ENCODE measurements at regions not wholly inside any gene's neighbourhood (a gene's known extent, or its start where the extent isn't known, plus 50 kb on each side); places are given as distances from the start of the nearest gene placed in this dataset.

GRCh38 chr11:70843906-70844305 lies 408.5 kb downstream of the SHANK2 start:
- ChIA-PET CTCF (interaction anchor here (0.6 kb wide), 1 partner anchor 360 kb away, joined by 3 read pairs; no protein-coding TSS in a partner anchor), POLR2A (interaction anchor here (0.6 kb wide), 1 partner anchor 417 kb away, joined by 3 read pairs; no protein-coding TSS in a partner anchor)
- no peak for TF ChIP-seq CTCF (IDR thresholded peaks at IDR 0.05; ENCODE audit: insufficient read depth in 1 of 2, low read depth in 1 of 2, low read length in 1 of 2, severe bottlenecking in 1 of 2, unreplicated experiment in 1 of 2)
- peaks cover 3% of the 10 kb centered on the region for H3K36me3 ChIP-seq (ENCODE audit: control insufficient read depth, insufficient read depth, low read length)
- H3K27me3 ChIP-seq (replicated peaks; ENCODE audit: control insufficient read depth, insufficient read depth, low read length): no peaks in the 10 kb centered on the region
- no peak for DNase-seq
- no peak overlapping the region for H3K27ac Mint-ChIP-seq (ENCODE audit: unreplicated experiment)
- no TSS peak for BruUV-seq (replicated peaks)
- H3K4me1 ChIP-seq: no peaks in the 10 kb centered on the region
- no peak overlapping the region for H3K4me3 Mint-ChIP-seq (ENCODE audit: unreplicated experiment)
- no peaks in the 10 kb centered on the region for H3K27me3 Mint-ChIP-seq (ENCODE audit: insufficient read depth, unreplicated experiment)
- H3K4me3 ChIP-seq (ENCODE audit: low read depth, low read length): no peak overlapping the region
- intact Hi-C loops (cut with micrococcal nuclease; ENCODE audit: unreplicated experiment): no loop called here
- H3K4me1 Mint-ChIP-seq (ENCODE audit: low read depth, unreplicated experiment): no peaks in the 10 kb centered on the region
- H3K9me3 Mint-ChIP-seq (ENCODE audit: unreplicated experiment): no peaks in the 10 kb centered on the region
- no peaks in the 10 kb centered on the region for H3K9me3 ChIP-seq
- peaks cover 61% of the 10 kb centered on the region for H3K36me3 Mint-ChIP-seq (ENCODE audit: insufficient read depth, unreplicated experiment)

- no peak for DNase-seq
- Mint-ChIP-seq H3K36me3 (ENCODE audit: insufficient read depth, unreplicated experiment) (peaks cover 63% of the 10 kb centered on the region), H3K9me3 (ENCODE audit: unreplicated experiment) (no peaks in the 10 kb centered on the region), H3K27ac (ENCODE audit: unreplicated experiment) (no peak overlapping the region), H3K27me3 (ENCODE audit: insufficient read depth, unreplicated experiment) (no peaks in the 10 kb centered on the region), H3K4me3 (ENCODE audit: unreplicated experiment) (no peak overlapping the region), H3K4me1 (ENCODE audit: low read depth, unreplicated experiment) (no peaks in the 10 kb centered on the region)
- intact Hi-C loops (cut with micrococcal nuclease; ENCODE audit: unreplicated experiment): no loop called here
- H3K36me3 ChIP-seq (ENCODE audit: control insufficient read depth, insufficient read depth, low read length): peaks cover 3% of the 10 kb centered on the region
- no TSS peak for BruUV-seq (replicated peaks)
- no peaks in the 10 kb centered on the region for H3K9me3 ChIP-seq
- POLR2A ChIA-PET: no interaction called here
- H3K4me1 ChIP-seq: no peaks in the 10 kb centered on the region
- no peak overlapping the region for H3K4me3 ChIP-seq (ENCODE audit: low read depth, low read length)
- no peaks in the 10 kb centered on the region for H3K27me3 ChIP-seq (replicated peaks; ENCODE audit: control insufficient read depth, insufficient read depth, low read length)
- no peak for TF ChIP-seq CTCF (IDR thresholded peaks at IDR 0.05; ENCODE audit: insufficient read depth in 1 of 2, low read depth in 1 of 2, low read length in 1 of 2, severe bottlenecking in 1 of 2, unreplicated experiment in 1 of 2)
- CTCF ChIA-PET: no interaction called here
These were observed 408.0 kb downstream of the SHANK2 start for GRCh38 chr11:70844387-70844786.

- H3K27me3 Mint-ChIP-seq (ENCODE audit: insufficient read depth, unreplicated experiment): no peaks in the 10 kb centered on the region
- ChIA-PET CTCF (no interaction called here), POLR2A (no interaction called here)
- intact Hi-C loops (cut with micrococcal nuclease; ENCODE audit: unreplicated experiment): no loop called here
- no peak for DNase-seq
- H3K4me1 Mint-ChIP-seq (ENCODE audit: low read depth, unreplicated experiment): no peaks in the 10 kb centered on the region
- BruUV-seq (replicated peaks): no TSS peak
- Histone ChIP-seq H3K27me3 (replicated peaks; ENCODE audit: control insufficient read depth, insufficient read depth, low read length) (no peaks in the 10 kb centered on the region), H3K36me3 (ENCODE audit: control insufficient read depth, insufficient read depth, low read length) (peaks cover 3% of the 10 kb centered on the region), H3K4me3 (ENCODE audit: low read depth, low read length) (no peak overlapping the region), H3K9me3 (no peaks in the 10 kb centered on the region), H3K4me1 (no peaks in the 10 kb centered on the region)
- H3K4me3 Mint-ChIP-seq (ENCODE audit: unreplicated experiment): no peak overlapping the region
- no peak overlapping the region for H3K27ac Mint-ChIP-seq (ENCODE audit: unreplicated experiment)
- H3K9me3 Mint-ChIP-seq (ENCODE audit: unreplicated experiment): no peaks in the 10 kb centered on the region
- H3K36me3 Mint-ChIP-seq (ENCODE audit: insufficient read depth, unreplicated experiment): peaks cover 55% of the 10 kb centered on the region
- TF ChIP-seq CTCF (IDR thresholded peaks at IDR 0.05; ENCODE audit: insufficient read depth in 1 of 2, low read depth in 1 of 2, low read length in 1 of 2, severe bottlenecking in 1 of 2, unreplicated experiment in 1 of 2): no peak
These were observed 406.8 kb downstream of the SHANK2 start for GRCh38 chr11:70845591-70846041.

Data from Caco-2 (cell line).